GM18505 (cell line): ENCODE measurements at regions not wholly inside any gene's neighbourhood (a gene's known extent, or its start where the extent isn't known, plus 50 kb on each side); places are given as distances from the start of the nearest gene placed in this dataset.

ENCODE experiments used
- ATAC-seq: cut with Tn5 transposase; IDR thresholded peaks from one replicate; pipeline ENCODE4 v1.9.1; 2021; ENCODE audit not compliant: unreplicated experiment
- POLR2A ChIP-seq: IDR thresholded peaks from 4 replicates; pipeline ENCODE4 v1.6.1; 2011; ENCODE audit warnings: borderline replicate concordance; ENCODE audit not compliant: insufficient read depth, insufficient read length; ENCODE audit errors: extremely low read depth

GRCh38 chr11:15476371-15476917 lies 361.7 kb downstream of the INSC start:
- TF ChIP-seq POLR2A, result no peak
- no peak for ATAC-seq

- TF ChIP-seq POLR2A, result no peak
- ATAC-seq, result no peak
These were observed 367.1 kb downstream of the INSC start for GRCh38 chr11:15481871-15482270.

DNA sequence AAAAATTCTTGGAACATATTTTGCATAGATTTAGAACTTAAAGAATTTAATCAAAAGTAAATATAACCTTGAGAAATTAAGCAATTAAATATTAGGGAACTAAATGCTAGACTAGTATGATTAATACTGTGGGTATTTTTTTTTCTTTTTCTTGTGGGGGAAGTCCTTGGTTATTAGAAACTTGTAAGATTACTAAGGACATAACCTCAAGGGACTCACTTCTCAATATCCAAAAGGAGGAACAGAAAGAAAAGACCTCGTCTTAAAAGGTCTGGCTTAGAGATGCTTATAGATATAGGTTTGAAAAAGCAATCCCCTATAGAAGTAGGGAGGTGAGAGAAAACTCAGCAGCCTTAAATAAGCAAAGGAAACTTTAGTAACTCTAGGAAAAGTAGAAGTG lies 368.5 kb downstream of the INSC start:
- ATAC-seq, result peak; percentile 78

GRCh38 chr11:15484398-15484797 lies 369.7 kb downstream of the INSC start:
- ATAC-seq, result no peak
- no peak for TF ChIP-seq POLR2A

More for the DNA sequence above, 368.5 kb downstream of the INSC start:
- TF ChIP-seq POLR2A, result no peak

DNA sequence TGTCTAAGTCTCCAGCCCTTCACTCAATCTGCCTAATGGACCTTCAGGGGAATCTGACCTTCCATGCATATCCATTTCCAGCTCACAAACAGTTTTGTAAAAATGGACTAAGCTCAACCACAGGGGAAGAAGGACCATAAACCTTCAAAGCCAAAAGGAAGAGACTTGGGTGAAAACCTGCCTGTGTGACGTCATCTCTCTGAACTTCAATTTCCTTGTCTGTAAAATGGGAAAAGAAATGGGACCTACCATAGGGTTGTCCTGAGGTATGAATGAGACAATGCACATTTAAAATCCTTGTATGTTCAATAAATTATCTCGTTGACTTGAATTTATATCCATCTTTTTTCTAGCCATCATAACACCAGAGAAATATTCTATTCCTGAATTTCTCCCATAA lies 370.7 kb downstream of the INSC start:
- ATAC-seq, result no peak
- no peak for TF ChIP-seq POLR2A

- TF ChIP-seq POLR2A, result no peak
- no peak for ATAC-seq
These were observed 374.6 kb downstream of the INSC start for GRCh38 chr11:15489281-15489680.

- TF ChIP-seq POLR2A, result no peak
- ATAC-seq, result no peak
These were observed 375.8 kb downstream of the INSC start for GRCh38 chr11:15490535-15490934.

GRCh38 chr11:15493066-15493465 lies 378.3 kb downstream of the INSC start:
- no peak for TF ChIP-seq POLR2A
- no peak for ATAC-seq

DNA sequence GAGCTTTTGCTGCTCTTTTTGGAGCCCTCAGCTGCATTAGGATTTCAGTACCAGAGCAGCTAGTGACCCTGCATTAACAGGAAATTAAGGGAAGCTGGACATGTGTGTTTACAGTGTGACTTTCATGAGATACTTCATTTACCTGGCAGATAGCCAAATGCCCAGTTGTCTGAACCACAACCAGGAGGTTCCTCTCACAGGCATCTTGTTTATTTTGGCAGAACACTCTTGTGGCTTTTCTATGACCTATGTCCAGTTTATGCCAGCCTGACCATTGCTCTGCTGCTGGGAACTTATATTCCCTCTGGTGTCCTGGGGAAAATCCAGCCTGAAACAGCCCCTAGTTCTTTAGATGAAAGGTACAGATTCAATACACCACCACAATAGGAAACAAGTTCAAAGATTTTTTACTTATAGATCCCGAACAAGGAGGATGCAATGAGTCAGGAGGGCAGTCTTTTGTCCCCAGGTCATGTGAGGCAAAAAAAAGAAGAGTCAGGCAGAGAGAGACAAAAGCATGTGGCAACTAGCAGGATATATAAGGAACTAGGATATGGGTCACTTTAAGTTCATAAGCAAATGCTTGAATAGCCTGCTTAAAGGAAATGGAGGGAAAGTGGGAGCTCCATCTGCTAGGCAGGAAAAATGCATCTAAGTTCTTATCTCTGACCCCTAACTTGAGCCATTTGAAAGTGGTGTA lies 379.3 kb downstream of the INSC start:
- TF ChIP-seq POLR2A, result no peak
- no peak for ATAC-seq

DNA sequence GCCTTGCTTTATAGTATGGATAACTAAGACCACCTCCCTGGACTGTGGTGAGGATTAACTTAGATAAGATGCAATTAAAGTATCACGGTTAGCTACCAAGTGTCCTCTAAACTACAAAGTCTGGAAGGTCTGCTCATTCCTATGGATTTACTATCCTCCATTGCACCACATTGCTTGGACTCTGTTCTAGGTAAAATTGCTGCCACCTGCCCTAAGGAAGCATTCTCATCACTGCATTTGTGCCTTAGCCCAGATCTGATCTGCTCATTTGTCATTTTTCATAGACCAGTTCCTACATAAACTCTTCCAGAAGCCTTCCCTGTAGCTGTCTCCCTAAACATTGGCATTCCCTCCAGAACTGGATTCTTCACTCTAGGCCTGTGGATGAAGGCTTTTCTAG lies 380.0 kb downstream of the INSC start:
- no peak for TF ChIP-seq POLR2A
- ATAC-seq, result no peak

DNA sequence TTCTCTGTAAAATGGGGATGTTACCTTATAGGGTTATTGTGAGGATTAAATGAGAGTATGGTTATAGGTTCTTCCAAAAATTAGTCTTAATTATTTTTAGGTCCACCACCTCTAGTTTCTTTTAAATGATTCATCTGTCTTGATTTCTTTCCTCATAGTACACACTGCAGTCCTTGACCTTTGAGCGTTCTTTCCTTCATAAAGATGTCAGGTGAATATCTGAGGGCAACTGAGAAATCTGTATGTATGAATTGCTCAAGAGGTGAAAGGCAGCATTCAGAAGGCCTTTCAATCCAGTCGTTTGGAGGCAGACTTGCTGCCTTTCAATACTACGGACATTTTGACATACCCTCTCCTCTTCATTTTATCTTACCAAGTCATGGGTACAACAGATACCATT lies 380.7 kb downstream of the INSC start:
- ATAC-seq, result no peak
- no peak for TF ChIP-seq POLR2A

DNA sequence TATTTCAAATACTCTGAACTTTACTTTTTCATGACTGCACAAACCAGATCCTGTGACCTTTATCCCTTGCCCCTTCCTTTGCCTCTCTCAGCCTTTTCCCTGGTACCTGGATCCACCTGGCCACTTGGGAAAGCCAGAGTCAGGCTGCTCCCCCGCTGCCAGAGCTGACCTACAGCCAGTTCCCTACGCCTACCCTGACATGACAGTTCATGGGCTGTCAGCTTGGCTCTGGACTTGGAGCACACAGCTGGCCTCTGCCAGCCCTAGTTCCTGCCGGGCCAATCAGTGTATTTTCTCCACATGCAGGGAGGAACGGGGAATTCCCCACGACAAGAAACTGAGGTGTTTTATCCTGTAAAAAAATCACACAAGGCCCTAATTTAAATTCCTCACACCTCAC lies 382.6 kb downstream of the INSC start:
- ATAC-seq, result no peak
- TF ChIP-seq POLR2A, result no peak

- ATAC-seq, result no peak
- TF ChIP-seq POLR2A, result no peak
These were observed 385.0 kb downstream of the INSC start for GRCh38 chr11:15499674-15500073.

GRCh38 chr11:15500643-15501042 lies 385.9 kb downstream of the INSC start:
- TF ChIP-seq POLR2A, result no peak
- no peak for ATAC-seq
